ENCODE measurements at regions not wholly inside any gene's neighbourhood (a gene's known extent, or its start where the extent isn't known, plus 50 kb on each side); places are given as distances from the start of the nearest gene placed in this dataset.

DNA sequence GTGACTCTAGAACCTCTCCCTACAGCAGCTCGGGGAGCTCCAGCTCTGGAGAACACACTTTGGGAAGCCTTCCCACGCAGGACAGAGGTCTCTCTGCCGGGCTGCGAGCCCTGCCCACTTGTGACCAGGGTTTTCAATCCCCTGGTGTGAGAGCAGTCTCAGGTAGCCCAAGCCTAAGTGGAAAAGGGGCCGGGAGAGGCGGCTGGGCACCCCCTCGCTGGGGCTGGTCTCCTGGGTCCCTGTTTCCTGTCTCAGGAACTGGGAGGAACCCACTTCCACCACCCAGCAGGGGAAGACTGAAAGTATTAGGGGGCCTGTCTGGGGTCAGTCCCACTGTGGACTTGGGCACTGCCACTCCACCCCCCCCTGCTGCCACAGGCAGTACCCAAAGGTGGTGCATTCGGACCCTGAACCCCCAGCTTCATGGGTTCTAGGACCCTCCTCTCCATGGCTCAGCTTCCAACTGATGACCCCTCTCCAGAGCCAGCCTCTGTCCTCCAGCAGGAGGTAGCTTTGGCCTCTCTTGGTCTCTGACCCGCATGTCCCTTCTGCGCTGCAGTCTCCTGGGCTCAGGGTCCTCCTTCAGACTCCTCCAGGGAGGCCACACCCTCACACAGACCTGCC, 70.0 kb downstream of the RRM2 start:
- TF ChIP-seq EZH2 (IDR thresholded peaks at IDR 0.05) (no peak), POLR2AphosphoS5 (IDR thresholded peaks at IDR 0.05; ENCODE audit: borderline replicate concordance, low read depth, low read length) (no peak)

Measured in SK-N-MC (cell line).